ENCODE measurements at regions not wholly inside any gene's neighbourhood (a gene's known extent, or its start where the extent isn't known, plus 50 kb on each side); places are given as distances from the start of the nearest gene placed in this dataset.

DNA sequence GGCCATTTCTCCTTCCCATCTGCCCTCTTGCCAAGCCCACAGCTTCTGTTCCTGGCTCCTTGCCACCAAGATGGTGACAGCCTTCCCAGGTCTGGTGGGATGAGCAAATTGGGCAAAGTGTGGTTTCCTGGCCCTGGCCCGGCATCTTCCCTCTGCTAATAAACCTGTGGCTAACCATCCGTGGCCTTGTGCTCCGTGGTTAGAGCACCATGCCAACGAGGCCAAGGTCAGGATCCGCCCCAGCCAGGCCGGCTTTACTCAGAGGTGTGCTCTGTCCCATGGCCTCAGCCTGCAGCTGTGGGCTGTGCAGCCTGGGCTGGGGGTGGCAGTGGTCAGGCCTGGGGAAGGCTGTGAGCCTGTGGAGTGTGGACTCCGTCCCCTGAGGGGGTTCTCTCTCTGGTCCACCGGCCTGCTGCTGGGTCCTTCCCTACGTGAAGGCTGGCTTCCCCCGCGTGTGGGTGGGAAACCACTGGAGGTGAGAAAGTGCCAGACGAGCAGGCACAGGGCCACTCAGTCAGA lies 117.4 kb downstream of the VEGFA start:
- no peak overlapping the region for H2AFZ ChIP-seq (ENCODE audit: insufficient read depth, low read depth, low read length, poor library complexity, severe bottlenecking)
- H3K4me1 ChIP-seq (ENCODE audit: control insufficient read depth in 1 of 2, insufficient read depth in 2 of 2, low read length in 2 of 2) = peaks cover 26 to 31% of the 10 kb centered on the region in 2 donors
- peak overlapping the region in 1 of 7 donors; percentile 36 for H3K27ac Mint-ChIP-seq
- DNase-seq = no peak
- H3K4me2 ChIP-seq (replicated peaks; ENCODE audit: extremely low read depth, low read length, poor library complexity, severe bottlenecking) = no peak overlapping the region
- H3K4me3 Mint-ChIP-seq = no peak overlapping the region
- WGBS (ENCODE audit: insufficient coverage) = 44% methylated on average over 11 of the region's 12 CpGs
- H3K9ac ChIP-seq (ENCODE audit: insufficient read depth, low read length, poor library complexity, severe bottlenecking) = no peak overlapping the region
- H3K27ac ChIP-seq (ENCODE audit: low read depth in 1 of 2, low read length in 2 of 2) = no peak overlapping the region
- H3K9me3 ChIP-seq (replicated peaks in 1 of 2; ENCODE audit: control insufficient read depth in 1 of 2, insufficient read depth in 1 of 2, low read length in 2 of 2) = no peaks in the 10 kb centered on the region
- H3K27me3 Mint-ChIP-seq (ENCODE audit: low read depth in 3 of 3) = peaks cover 5 to 15% (median 12%) of the 10 kb centered on the region in 3 donors
- intact Hi-C loops (cut with micrococcal nuclease) = no loop called here
- no peaks in the 10 kb centered on the region for H3K36me3 Mint-ChIP-seq
- peaks cover 35% of the 10 kb centered on the region for H3K4me1 Mint-ChIP-seq
- H4K20me1 ChIP-seq (ENCODE audit: insufficient read depth, low read length) = no peaks in the 10 kb centered on the region
- no peaks in the 10 kb centered on the region for H3K36me3 ChIP-seq (replicated peaks in 1 of 2; ENCODE audit: control insufficient read depth in 1 of 2, insufficient read depth in 2 of 2, low read length in 2 of 2)
- H3K9me3 Mint-ChIP-seq = peaks cover 0 to 2% (median 0%) of the 10 kb centered on the region in 7 donors
- no peaks in the 10 kb centered on the region for H3K27me3 ChIP-seq (ENCODE audit: control insufficient read depth in 2 of 2, insufficient read depth in 2 of 2, low read length in 2 of 2)
- no peaks in the 10 kb centered on the region for H3K79me2 ChIP-seq (ENCODE audit: insufficient read depth, low read length)
- no peak overlapping the region for H3K4me3 ChIP-seq (replicated peaks in 1 of 3; ENCODE audit: low read depth in 2 of 3, low read length in 3 of 3)
- TF ChIP-seq, protein P1, sequence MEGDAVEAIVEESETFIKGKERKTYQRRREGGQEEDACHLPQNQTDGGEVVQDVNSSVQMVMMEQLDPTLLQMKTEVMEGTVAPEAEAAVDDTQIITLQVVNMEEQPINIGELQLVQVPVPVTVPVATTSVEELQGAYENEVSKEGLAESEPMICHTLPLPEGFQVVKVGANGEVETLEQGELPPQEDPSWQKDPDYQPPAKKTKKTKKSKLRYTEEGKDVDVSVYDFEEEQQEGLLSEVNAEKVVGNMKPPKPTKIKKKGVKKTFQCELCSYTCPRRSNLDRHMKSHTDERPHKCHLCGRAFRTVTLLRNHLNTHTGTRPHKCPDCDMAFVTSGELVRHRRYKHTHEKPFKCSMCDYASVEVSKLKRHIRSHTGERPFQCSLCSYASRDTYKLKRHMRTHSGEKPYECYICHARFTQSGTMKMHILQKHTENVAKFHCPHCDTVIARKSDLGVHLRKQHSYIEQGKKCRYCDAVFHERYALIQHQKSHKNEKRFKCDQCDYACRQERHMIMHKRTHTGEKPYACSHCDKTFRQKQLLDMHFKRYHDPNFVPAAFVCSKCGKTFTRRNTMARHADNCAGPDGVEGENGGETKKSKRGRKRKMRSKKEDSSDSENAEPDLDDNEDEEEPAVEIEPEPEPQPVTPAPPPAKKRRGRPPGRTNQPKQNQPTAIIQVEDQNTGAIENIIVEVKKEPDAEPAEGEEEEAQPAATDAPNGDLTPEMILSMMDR (IDR thresholded peaks at IDR 0.05) = no peak

GRCh38 chr6:43886717-43887339 lies 116.8 kb downstream of the VEGFA start:
- H4K20me1 ChIP-seq (ENCODE audit: insufficient read depth, low read length) = no peaks in the 10 kb centered on the region
- H3K4me1 ChIP-seq (ENCODE audit: control insufficient read depth in 1 of 2, insufficient read depth in 2 of 2, low read length in 2 of 2) = peaks cover 23 to 31% of the 10 kb centered on the region in 2 donors
- no peak overlapping the region for H2AFZ ChIP-seq (ENCODE audit: insufficient read depth, low read depth, low read length, poor library complexity, severe bottlenecking)
- TF ChIP-seq, protein P1 (IDR thresholded peaks at IDR 0.05) = no peak
- H3K27ac Mint-ChIP-seq = no peak overlapping the region
- no peak overlapping the region for H3K4me2 ChIP-seq (replicated peaks; ENCODE audit: extremely low read depth, low read length, poor library complexity, severe bottlenecking)
- no peak for DNase-seq
- no peak overlapping the region for H3K4me3 ChIP-seq (replicated peaks in 1 of 3; ENCODE audit: low read depth in 2 of 3, low read length in 3 of 3)
- no peaks in the 10 kb centered on the region for H3K36me3 ChIP-seq (replicated peaks in 1 of 2; ENCODE audit: control insufficient read depth in 1 of 2, insufficient read depth in 2 of 2, low read length in 2 of 2)
- H3K36me3 Mint-ChIP-seq = no peaks in the 10 kb centered on the region
- H3K79me2 ChIP-seq (ENCODE audit: insufficient read depth, low read length) = no peaks in the 10 kb centered on the region
- 73% methylated on average over 4 of the region's 7 CpGs for WGBS (ENCODE audit: insufficient coverage)
- H3K4me1 Mint-ChIP-seq = peaks cover 36% of the 10 kb centered on the region
- no peaks in the 10 kb centered on the region for H3K27me3 ChIP-seq (ENCODE audit: control insufficient read depth in 2 of 2, insufficient read depth in 2 of 2, low read length in 2 of 2)
- H3K9me3 Mint-ChIP-seq = peaks cover 0 to 2% (median 0%) of the 10 kb centered on the region in 7 donors
- H3K27me3 Mint-ChIP-seq (ENCODE audit: low read depth in 3 of 3) = peaks cover 7 to 13% (median 12%) of the 10 kb centered on the region in 3 donors
- no peak overlapping the region for H3K27ac ChIP-seq (ENCODE audit: low read depth in 1 of 2, low read length in 2 of 2)
- intact Hi-C loops (cut with micrococcal nuclease) = no loop called here
- no peaks in the 10 kb centered on the region for H3K9me3 ChIP-seq (replicated peaks in 1 of 2; ENCODE audit: control insufficient read depth in 1 of 2, insufficient read depth in 1 of 2, low read length in 2 of 2)
- no peak overlapping the region for H3K4me3 Mint-ChIP-seq
- no peak overlapping the region for H3K9ac ChIP-seq (ENCODE audit: insufficient read depth, low read length, poor library complexity, severe bottlenecking)

Data from CD14-positive monocyte (primary cell).